DMS 273 (cell line): ENCODE measurements at regions not wholly inside any gene's neighbourhood (a gene's known extent, or its start where the extent isn't known, plus 50 kb on each side); places are given as distances from the start of the nearest gene placed in this dataset.
"Not testable (repeated sequence)": the region's sequence is repeated elsewhere in the genome, so short reads cannot be mapped to it uniquely, and the experiment has no call there.

Experiments
- DNase-seq: peaks from one replicate; lab custom pipeline; 2025; ENCODE audit not compliant: unreplicated experiment; lab: John Stamatoyannopoulos, UW

- DNase-seq = peak; percentile 14
Measured at GRCh38 chr4:4116901-4117300, 109.8 kb downstream of the OTOP1 start.

DNA sequence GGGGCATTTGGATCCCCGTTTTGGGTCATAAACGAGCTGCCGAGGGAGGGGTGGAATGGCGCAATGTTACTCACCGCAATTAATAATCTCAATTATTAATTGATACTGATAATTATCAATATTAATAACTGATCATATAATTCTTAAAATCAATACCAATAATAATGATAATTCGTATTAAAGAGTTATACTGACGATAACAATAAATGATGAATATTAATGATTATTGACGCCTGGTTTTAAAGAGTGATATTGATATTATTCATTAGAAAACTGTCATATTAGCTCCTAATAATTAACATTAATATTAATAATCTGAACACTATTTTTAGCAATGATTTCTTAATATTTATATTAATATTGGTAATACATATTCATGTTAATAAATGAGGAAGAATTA is 92.4 kb downstream of the OTOP1 start:
- DNase-seq = not testable (repeated sequence)

- DNase-seq = not testable (repeated sequence)
Measured at GRCh38 chr4:4136621-4137020, 90.1 kb downstream of the OTOP1 start.
